ENCODE measurements at regions not wholly inside any gene's neighbourhood (a gene's known extent, or its start where the extent isn't known, plus 50 kb on each side); places are given as distances from the start of the nearest gene placed in this dataset.
"Not testable (repeated sequence)": the region's sequence is repeated elsewhere in the genome, so short reads cannot be mapped to it uniquely, and the experiment has no call there.

DNA sequence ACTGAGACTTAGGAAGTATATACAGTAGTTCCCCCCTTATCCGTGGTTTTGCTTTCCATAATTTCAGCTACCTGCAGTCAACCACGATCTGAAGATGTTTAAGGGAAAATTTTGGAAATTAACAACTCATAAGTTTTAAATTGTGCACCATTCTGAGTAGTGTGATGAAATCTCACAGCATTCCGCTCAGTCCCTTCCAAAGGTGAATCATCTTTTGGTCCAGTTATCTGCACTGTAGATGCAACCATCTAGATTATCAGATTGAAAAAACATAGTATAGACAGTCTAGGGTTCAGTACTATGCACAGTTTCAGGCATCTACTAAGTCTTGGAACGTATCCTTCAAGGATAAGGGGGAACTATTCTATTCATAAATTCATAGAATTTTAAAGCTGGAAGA is 109.0 kb downstream of the ANXA3 start:
- no peak for DNase-seq

DNA sequence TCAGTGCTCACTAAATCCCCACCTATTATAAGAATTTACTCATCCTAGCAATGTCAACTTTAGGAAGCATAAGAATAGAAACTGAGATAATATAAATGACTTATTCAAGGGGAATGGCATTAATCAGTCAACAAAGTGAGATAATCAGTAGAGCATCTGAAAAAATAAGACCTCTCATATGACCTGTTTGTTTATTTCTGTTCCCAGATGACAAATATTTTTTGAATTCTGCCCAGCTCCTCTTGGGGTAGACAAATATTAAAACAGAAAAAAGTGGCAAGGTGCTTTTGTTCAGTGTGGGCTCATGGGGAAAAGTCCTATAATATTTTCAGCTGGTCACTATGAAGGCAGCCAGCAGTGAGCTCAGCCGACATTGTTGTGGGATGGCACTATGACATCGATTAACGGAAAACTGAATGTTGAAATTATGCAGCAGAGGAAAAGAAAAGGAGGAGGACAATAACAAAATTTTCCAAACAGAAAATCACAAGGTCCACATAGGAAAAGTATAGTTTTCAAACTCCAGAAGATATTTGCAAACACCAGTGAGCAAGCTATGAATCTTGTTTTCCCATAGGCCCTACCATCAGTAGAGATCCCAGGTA is 109.6 kb downstream of the ANXA3 start:
- DNase-seq = no peak

DNA sequence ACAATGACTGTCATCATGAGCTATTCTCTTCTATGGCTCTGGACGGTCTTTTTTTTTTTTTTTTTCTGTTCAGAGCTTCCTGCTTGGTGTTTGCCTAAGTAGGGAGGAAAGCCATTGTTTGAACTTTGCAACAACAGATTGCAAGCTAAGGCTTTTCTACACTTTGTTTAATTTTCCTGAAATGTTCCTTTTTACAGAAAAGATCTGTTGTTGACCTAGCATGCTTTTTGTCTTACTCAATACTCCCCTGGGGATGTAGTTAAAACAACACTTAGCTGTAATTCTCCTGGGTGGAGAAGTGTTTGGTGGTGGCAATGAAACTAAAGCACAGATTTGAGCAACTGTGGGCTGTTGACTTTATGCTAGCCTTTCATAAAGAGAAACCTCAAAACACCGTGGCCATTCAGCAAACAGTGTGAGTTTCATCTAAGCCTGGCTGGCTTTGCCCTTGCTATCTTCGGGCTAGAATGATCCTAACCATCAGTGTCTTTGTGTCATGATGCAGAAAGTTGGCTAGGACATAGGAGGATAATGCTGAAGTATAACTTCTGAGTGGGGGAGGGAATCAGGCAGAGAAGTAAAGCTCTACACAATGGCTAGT is 110.5 kb downstream of the ANXA3 start:
- peak; percentile 66 for DNase-seq

DNA sequence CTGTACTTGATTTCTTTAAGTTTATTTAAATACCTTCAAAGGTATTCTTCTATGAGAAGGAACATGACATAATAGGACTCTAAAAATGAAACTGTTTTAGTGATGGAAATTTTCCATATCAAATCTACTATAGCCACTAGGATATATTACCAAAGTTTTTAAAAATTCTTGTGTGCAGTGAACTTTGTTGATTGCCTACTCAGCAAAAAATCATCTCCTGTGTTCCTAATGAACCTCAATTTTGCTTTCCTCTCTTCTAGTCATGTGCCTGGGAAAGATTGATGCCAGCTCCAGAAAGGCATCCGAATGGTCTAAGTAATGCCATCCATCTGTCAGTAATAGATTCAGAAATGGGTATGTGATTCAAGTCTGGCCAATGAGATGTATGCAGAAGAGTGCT is 111.1 kb downstream of the ANXA3 start:
- no peak for DNase-seq

DNA sequence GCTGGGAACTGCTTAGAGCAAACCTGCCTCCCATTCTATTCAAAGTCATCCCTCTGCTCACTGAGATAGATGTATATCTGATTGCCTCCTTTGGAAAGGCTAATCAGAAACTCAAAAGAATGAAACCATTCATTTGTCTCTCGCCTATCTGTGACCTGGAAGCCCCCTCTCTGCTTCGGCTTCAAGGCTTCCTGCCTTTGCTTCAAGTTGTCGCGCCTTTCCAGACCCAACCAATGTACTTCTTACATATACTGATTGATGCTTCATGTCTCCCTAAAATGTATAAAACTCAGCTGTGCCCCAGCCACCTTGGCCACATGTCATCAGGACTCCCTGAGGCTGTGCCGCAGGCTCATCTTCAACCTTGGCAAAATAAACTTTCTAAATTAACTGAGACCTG is 111.9 kb upstream of the BMP2K start:
- not testable (repeated sequence) for DNase-seq

DNA sequence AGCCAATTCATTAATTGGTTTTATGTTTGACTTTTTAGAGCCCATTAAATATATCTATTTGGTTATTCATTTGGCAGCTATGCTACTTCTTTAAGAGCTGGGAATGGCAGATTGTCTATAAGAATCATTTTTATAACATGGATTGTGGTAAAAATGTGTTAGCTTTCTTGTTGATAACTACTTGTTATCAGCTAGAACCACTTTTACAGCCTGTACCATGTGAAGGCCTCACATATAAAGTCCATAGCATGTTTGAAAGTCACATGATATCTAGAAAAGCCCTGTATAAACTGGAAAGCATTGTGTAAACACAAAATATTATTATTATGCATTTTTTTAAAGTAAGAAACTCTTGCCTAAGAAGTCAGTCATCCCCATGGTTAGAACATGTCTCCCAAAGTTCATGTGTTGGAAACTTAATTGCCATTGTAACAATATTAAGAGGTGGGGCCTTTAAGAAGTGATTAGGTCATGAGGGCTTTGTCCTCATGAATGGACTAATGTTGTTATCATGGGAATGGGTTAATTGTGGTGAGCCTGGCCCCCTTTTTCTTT is 110.9 kb upstream of the BMP2K start:
- DNase-seq = no peak

DNA sequence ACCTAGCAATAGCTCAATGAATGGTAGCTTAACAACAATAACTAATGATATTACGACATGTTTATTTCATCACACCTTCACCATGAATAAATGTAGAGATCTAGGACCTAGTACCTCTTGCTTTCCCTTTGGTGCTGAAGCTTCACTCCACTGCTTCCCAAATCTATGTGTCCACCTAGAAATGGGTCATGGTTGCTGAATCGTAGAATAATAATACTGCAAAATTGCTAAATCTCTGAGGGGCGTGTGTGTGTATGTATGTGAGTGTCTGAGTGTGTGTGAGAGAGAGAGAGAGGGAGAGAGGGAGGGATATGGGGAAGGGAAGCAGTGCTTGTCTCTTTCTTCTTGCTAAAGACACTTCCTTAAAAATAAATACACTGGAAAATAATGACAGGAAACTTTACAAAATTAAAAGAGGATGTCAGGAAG is 109.3 kb upstream of the BMP2K start:
- DNase-seq = no peak

DNA sequence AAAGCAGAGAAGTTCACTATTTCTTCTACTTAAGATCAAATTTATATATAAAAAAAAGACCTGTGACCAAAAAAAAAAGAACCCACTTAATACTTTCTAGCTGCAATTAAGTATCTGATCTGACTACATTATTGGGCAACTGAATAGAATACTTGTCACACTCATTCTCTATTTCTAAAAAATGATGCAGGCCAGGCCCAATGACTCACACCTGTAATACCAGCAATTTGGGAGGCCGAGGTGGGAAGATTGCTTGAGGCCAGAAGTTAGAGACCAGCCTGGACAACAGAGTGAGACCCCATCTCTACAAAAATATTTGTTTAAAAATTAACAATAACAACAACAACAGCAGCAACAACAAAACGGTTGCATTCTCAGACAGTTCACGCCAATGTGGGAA is 108.8 kb upstream of the BMP2K start:
- peak; percentile 32 for DNase-seq

DNA sequence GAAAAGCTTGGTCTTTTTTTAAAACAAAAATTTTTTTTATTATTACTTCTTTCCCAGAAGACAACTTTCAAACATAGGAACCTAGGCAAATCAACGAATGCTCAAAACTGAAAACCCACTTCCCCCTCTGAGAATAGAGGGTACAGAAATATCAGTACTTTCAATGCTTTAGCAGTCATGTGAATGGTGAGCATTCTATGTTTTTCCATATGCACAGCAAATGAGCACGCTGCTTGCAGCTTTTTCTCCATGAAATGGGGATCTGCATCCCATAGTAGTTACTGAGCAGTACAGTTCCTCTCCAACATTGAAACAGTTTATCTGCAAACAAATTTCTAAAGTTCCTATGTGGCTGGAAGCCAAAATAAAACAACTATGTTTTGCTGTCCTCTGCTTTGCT is 108.4 kb upstream of the BMP2K start:
- DNase-seq = peak; percentile 51

DNA sequence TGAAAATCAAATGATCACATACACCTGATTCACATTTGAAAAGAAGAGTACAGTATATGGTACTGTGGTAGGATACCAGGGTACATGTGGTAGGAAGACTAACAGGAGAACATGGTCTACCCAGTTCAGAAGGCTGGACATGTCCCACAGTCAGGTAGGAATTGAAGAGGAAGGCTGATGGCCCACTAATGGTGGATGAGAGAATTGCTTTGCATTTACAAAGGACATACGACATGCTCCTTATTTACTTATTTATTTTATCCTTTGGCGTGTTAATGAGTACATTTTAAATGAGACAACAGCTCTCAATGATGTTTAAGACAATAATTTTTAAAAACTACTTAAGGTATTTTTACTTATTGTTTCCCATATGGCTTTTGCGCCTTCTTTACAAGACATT is 106.7 kb upstream of the BMP2K start:
- no peak for DNase-seq

DNA sequence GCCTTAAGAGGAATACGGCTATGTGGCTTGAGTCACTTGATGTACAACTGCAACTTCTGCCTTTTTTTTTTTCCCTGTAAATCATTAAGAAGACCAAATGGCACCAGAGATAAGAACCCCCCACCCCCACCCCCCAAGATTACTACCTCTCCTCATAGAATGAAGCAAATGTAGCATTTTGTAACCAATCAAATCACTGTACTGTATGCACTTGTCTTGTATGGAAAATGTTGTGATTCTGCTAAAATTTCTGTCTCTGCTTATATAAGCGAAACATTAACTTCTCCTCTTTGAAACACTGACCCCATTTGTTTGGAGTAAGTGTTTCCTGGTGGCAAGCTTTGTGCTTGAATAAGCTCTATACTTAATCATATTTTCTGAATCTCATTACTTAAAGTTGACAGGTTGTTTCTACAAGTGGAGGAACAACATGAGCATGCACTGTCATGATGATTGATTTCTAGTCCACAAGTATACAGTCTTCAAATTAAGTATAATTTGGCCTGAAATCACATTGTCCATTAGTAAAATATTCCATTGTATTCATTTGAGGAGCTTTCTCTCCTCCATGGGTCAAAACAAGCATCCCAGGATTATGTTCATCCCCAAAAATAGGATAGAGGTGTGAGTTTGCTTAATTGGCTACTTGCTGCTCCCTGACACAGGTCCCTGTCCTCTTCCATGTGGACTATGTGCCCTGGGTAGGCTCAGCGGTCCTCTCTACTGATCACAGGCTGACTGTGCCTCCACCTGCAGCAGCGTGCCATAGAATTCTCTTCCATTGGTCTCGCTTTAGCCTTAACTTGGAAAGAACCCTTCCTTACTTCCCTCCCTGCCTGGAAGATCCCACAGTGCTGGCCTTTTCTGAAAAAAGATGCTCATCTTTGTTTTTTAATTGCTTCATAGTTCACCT is 104.0 kb upstream of the BMP2K start:
- no peak for DNase-seq

DNA sequence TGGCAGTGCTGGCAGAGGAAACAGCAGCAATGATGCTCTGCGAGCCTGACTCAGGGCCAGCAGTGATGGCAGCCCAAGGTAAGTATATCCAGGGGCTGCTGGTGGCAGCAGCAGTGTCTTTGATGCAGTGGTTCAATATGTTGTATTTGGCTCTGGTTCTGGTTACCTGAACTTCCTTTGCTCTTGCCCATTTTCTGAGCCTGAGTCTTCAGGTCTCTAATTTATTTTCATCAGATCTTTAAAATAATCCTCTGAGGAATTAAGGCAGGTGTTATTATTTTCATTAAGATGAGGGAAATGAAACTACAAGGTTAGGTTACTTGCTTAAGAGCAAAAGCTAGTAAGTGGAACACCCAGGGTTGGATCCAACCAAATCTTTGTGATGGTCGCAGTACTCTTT is 102.8 kb upstream of the BMP2K start:
- DNase-seq = no peak

DNA sequence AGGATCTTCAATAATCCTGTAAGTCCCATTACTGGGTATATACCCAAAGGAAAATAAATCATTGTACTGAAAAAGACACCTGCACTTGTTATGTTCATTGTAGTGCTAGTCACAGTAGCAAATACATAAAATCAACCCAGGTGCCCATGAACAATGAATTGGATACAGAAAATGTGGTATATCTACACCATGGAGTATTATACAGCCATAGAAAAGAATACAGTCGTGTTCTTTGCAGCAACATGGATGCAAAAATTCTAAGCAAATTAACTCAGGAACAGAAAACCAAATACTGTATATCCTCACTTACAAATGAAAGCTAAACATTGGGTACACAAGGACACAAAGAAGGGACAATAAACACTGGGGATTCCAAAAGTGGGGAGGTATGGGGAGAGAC is 100.8 kb upstream of the BMP2K start:
- DNase-seq = no peak

DNA sequence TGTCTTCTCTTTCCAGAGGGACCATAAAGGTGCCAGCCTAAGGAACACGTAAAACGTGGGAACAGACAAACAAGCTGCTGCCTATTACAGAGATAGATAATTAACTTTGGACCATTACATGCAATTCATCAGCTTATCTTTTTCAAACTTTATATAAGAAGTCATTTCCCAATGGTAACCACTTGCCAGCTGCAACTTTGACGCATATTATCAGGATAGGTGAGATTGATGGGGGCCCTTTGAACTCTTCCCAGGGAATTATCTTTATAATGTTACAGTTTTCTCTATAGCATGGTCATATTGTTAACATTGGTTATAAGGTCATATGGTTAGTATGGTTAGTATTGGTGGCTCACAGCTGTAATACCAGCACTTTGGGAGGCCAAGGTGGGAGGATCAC is 94.1 kb upstream of the BMP2K start:
- no peak for DNase-seq

DNA sequence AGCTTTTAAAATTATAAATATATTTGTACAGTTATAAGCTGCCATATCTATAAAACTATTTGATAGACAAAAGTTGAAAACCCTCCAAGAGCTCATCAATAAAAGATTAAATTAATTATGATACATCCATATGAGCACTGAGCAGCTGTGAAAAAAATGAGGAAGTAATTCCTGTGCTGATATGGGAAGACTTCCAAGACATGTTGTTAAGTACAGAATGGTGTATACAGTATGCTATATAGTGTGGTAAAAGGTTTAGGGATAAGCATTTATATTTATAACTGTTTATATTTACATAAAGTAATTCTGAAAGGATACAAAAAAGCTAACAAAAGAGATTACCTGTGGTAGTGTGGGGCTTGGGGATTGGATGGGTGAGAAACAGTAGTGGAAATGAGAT is 92.8 kb upstream of the BMP2K start:
- no peak for DNase-seq

DNA sequence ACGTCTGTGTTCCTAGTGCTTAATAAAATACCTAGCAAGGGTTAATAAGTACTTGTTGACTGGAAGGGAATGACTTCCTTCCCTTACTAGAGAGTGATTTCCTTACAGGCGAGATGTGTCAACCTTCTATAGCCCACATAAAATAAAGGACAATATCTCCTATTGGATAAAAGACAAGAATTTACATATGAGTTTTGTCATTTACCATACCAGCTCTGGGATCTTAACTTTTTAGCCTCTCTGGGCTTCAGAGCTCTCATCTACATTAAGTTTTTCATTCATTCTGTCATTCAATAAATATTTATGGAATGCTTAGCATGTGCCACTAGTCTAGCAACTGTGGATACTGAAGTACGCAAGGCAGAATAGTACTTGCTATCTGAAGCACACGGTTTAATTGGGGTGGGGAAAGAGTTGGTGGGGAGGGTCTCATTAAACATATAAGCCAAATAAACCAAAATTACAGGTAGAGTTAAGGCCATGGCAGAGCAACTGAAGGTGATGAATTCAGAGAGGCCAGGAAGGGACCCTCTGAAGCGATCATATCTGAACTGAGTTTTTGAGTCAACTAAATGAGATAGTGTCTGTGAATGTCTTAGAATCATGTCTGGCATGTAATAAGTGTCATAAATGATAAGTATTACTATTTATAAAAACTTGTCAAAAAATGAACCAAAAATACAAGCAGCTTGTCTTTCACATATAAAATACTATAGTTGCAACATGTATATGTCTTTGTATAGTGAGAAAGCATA is 91.6 kb upstream of the BMP2K start:
- DNase-seq = no peak

DNA sequence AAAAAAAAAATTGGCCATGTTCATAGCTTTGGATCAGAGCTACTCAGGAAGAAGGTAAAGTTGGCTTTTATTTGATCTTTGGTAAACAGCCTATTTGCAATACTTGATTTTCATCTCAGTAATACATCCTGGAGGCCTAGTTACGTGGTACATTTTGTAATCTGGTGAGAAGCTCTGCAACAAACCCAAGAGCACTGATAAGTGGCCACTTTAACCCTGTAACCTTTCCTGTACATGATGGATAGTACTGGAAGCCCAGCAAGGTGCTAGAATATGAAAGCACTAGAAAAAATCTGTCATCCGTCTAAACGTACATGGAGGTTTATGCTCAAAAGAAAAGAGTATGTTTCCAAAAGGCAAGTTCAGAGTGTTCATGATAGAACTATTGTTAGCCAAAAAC is 88.3 kb upstream of the BMP2K start:
- no peak for DNase-seq

DNA sequence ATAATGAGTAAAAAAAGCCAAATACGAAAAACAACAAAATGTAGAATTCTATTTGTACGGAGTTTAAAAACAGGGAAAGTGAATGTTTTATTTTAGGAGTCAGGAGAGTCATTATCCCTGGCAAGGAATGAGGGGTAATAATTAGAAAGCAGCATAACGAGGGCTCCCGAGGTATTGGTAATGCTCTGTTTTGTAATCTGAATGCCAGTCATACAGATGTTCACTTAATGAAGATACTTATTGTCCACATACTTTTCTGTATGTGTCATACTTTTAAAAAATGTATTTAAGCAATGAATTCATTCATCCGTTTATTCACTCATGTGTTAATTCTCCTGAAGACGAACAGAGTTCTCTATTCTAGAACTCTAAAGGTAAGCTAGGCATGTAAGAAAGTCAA is 87.8 kb upstream of the BMP2K start:
- DNase-seq = no peak

DNA sequence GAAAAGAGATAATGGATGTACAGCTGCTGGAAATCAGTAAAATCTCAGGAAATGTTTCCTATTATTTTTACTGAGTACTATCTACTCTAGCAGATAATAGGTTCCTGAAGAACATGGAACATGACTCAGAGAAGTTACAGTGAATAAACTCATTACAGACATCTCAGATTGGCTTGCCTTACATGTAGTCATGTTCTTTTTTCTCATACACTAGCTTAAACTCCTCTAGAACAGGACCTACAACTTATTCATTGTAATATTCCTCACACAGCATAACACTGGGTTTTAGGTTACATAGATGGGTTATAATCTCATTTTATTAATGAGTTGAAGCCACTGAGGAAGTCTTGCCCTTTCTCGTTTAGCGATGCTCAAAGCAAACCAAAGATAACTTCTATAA is 86.9 kb upstream of the BMP2K start:
- no peak for DNase-seq

DNA sequence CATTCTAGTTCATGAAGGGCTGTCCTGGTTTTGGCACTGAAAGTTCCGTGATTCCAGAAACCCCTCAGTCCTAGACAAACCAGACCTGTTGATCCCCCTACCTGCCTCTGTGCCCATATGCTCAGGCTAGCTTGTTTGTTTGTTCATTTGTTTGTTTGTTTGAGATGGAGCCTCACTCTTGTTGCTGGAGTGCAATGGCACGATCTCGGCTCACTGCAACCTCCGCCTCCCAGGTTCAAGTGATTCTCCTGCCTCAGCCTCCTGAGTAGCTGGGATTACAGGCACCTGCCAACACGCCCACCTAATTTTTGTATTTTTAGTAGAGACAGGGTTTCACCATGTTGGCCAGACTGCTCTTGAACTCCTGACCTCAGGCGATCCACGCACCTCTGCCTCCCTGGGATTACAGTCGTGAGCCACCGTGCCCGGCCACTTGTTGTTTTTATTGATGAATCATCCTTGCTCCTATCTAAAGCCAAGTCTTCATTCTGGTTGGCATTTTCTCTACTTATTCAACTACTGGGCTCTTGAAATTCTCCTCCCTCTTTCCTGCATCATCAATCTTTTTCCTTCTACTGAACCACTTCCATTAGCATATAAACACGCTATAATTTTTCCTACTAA is 86.3 kb upstream of the BMP2K start:
- DNase-seq = no peak

DNA sequence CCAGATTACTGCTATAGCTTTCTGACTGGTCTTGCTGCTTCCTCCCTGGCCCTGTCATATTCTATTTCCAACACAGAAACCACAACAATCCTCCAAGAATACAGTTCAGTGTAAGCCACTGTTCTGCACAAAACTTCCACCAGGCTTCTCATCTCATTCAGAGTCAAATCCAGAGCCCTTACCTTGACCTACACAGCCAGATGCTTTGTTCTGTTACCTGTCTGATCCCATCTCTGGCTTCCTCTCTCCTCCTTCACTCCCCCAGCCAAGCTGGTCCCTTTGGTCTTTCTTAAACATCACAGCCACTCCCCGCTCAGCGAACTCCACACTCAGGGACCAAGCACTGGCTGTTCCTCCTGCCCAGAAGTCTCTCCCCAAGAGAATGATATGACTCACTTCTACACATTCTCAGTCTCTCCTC is 84.8 kb upstream of the BMP2K start:
- DNase-seq = no peak

DNA sequence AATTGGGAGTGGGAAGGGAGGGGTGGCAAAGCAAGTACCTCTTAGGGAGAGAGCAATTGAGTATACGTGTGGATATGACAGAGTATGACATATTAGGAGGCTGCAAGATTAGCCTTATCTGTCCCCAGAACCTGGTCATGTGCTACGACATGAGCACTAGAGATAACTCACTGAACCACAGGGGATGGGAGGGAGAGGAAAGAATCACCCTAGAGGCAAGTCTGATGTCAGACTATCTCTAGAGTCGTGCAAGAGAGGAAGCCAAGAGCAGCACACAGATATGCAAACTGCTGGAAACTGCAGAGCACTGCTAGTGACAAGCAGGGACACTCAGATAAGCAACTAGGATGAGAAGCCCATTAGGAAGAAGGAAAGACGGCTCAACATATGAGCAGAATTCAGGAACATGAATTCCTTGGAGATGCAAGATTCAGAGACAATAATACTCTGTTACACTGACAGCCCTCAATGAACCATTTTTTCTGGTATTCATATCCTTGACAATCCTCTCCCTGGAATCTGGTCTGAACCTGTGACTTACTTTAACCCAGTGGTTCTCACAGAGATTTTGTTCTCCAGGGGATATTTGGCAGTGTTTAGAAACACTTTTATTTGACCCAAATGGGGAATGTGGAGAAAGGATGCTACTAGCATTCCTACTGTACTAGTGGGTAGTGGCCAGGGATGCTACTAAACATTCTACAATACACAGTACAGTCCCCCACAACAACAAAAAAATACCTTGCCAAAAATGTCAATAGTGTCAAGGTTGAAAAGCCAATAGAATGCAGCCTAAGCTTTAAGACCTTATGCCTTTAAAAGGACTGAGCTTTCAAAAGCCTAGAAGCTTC is 84.0 kb upstream of the BMP2K start:
- DNase-seq = no peak

All from activated CD4-positive, alpha-beta T cell treated with anti-CD3 and anti-CD28 coated beads, Interleukin-2, amount 50 U/mL, for 16 hours (primary cell).